Fibroblast of lung (primary cell): ENCODE measurements at regions not wholly inside any gene's neighbourhood (a gene's known extent, or its start where the extent isn't known, plus 50 kb on each side); places are given as distances from the start of the nearest gene placed in this dataset.
A peak's percentile ranks its signal among the peaks of the same experiment; 100 is the strongest.

Source experiments
- DNase-seq, 2 donors: peaks; one replicate each; pipeline versions ENCODE4 v3.0.0 to v3.0.0-alpha.2; 2010; ENCODE audit warnings: low read depth in 2 of 2
- H2AFZ ChIP-seq: 2 replicates; pipeline ENCODE4 v1.5.1; 2012; ENCODE audit warnings: low read length, control low read depth, inconsistent platforms
- H3K27ac ChIP-seq: 2 replicates; pipeline ENCODE4 v1.5.1; 2011; ENCODE audit warnings: low read length, control low read depth; ENCODE audit not compliant: insufficient read depth
- H3K27me3 ChIP-seq: 2 replicates; pipeline ENCODE4 v1.5.1; 2011; ENCODE audit warnings: mild to moderate bottlenecking, low read length; ENCODE audit not compliant: control insufficient read depth, insufficient read depth
- H3K36me3 ChIP-seq: 2 replicates; pipeline ENCODE4 v1.5.1; 2011; ENCODE audit warnings: low read length; ENCODE audit not compliant: control insufficient read depth, insufficient read depth
- H3K4me1 ChIP-seq: 2 replicates; pipeline ENCODE4 v1.5.1; 2011; ENCODE audit warnings: low read length; ENCODE audit not compliant: control insufficient read depth, insufficient read depth; ENCODE audit errors: extremely low read depth
- H3K4me2 ChIP-seq: 2 replicates; pipeline ENCODE4 v1.5.1; 2011; ENCODE audit warnings: low read length, control low read depth; ENCODE audit not compliant: insufficient read depth; ENCODE audit errors: extremely low read depth
- H3K4me3 ChIP-seq, 4 experiments: fragments of 200-600 bp in 1 of 4; sonication (generic) in 1 of 4; replicated peaks in 1 of 4; 2 replicates each; pipeline ENCODE4 v1.5.1; 2011 to 2016; ENCODE audit warnings: low read length in 4 of 4, low read depth in 3 of 4, mild to moderate bottlenecking in 3 of 4, control low read depth in 2 of 4, inconsistent platforms in 1 of 4, mixed read lengths in 1 of 4; ENCODE audit not compliant: insufficient read depth in 1 of 4; ENCODE audit errors: control extremely low read depth in 1 of 4
- H3K79me2 ChIP-seq: 2 replicates; pipeline ENCODE4 v1.5.1; 2012; ENCODE audit warnings: mild to moderate bottlenecking, low read length, inconsistent platforms; ENCODE audit not compliant: control insufficient read depth, insufficient read depth
- H3K9ac ChIP-seq: 2 replicates; pipeline ENCODE4 v1.5.1; 2011; ENCODE audit warnings: mild to moderate bottlenecking, low read length, control low read depth; ENCODE audit not compliant: insufficient read depth
- H3K9me3 ChIP-seq: 2 replicates; pipeline ENCODE4 v1.5.1; 2012; ENCODE audit warnings: low read depth, low read length; ENCODE audit not compliant: control insufficient read depth, insufficient read depth
- H4K20me1 ChIP-seq: 2 replicates; pipeline ENCODE4 v1.5.1; 2011; ENCODE audit warnings: low read length; ENCODE audit not compliant: control insufficient read depth, insufficient read depth; ENCODE audit errors: extremely low read depth
- CTCF ChIP-seq, 2 donors: IDR thresholded peaks in 1 of 2; conservative IDR thresholded peaks in 1 of 2; 1 replicate in 1 of 2; 2 replicates in 1 of 2; pipeline ENCODE4 v1.5.1; 2011 to 2012; ENCODE audit warnings: low read length in 2 of 2, control low read depth in 1 of 2, inconsistent platforms in 1 of 2, low read depth in 1 of 2, mild to moderate bottlenecking in 1 of 2
- EZH2 ChIP-seq: IDR thresholded peaks from 2 replicates; pipeline ENCODE4 v1.5.1; 2012; ENCODE audit warnings: low read length, control low read depth, mild to moderate bottlenecking; ENCODE audit errors: missing control alignments

- H3K9ac ChIP-seq, result no peak overlapping the region
- no peak overlapping the region for H3K4me3 ChIP-seq
- no peak overlapping the region for H3K4me2 ChIP-seq
- H3K36me3 ChIP-seq, result no peaks in the 10 kb centered on the region
- DNase-seq, result no peak
- TF ChIP-seq CTCF (conservative IDR thresholded peaks at IDR 0.05 in 1 of 2, IDR thresholded peaks at IDR 0.05 in 1 of 2; ENCODE audit: low read depth in 1 of 2, low read length in 2 of 2) (no peak), EZH2 (no peak)
- no peaks in the 10 kb centered on the region for H3K9me3 ChIP-seq
- H3K27me3 ChIP-seq, result no peaks in the 10 kb centered on the region
- no peaks in the 10 kb centered on the region for H4K20me1 ChIP-seq
- H3K79me2 ChIP-seq, result no peaks in the 10 kb centered on the region
- no peaks in the 10 kb centered on the region for H3K4me1 ChIP-seq
- no peak overlapping the region for H3K27ac ChIP-seq
- no peak overlapping the region for H2AFZ ChIP-seq
Observed at GRCh38 chr5:68154119-68154857, 61.3 kb upstream of the PIK3R1 start.

- no peaks in the 10 kb centered on the region for H3K79me2 ChIP-seq
- no peaks in the 10 kb centered on the region for H3K36me3 ChIP-seq
- no peak overlapping the region for H2AFZ ChIP-seq
- H3K4me1 ChIP-seq, result no peaks in the 10 kb centered on the region
- no peaks in the 10 kb centered on the region for H4K20me1 ChIP-seq
- TF ChIP-seq EZH2, result no peak
- TF ChIP-seq CTCF (conservative IDR thresholded peaks at IDR 0.05 in 1 of 2, IDR thresholded peaks at IDR 0.05 in 1 of 2; ENCODE audit: low read depth in 1 of 2, low read length in 2 of 2), result no peak
- no peak overlapping the region for H3K4me3 ChIP-seq
- no peak overlapping the region for H3K9ac ChIP-seq
- H3K27ac ChIP-seq, result no peak overlapping the region
- no peak for DNase-seq
- H3K27me3 ChIP-seq, result no peaks in the 10 kb centered on the region
- H3K9me3 ChIP-seq, result no peaks in the 10 kb centered on the region
- H3K4me2 ChIP-seq, result no peak overlapping the region
Observed at GRCh38 chr5:68151812-68152211, 63.7 kb upstream of the PIK3R1 start.

- TF ChIP-seq EZH2, result no peak
- no peak for TF ChIP-seq CTCF (conservative IDR thresholded peaks at IDR 0.05 in 1 of 2, IDR thresholded peaks at IDR 0.05 in 1 of 2; ENCODE audit: low read depth in 1 of 2, low read length in 2 of 2)
- Histone ChIP-seq H3K79me2 (no peaks in the 10 kb centered on the region), H3K36me3 (no peaks in the 10 kb centered on the region), H3K4me3 (no peak overlapping the region), H3K4me1 (no peaks in the 10 kb centered on the region), H4K20me1 (no peaks in the 10 kb centered on the region), H3K27ac (no peak overlapping the region), H2AFZ (no peak overlapping the region), H3K27me3 (no peaks in the 10 kb centered on the region), H3K4me2 (no peak overlapping the region), H3K9ac (no peak overlapping the region), H3K9me3 (no peaks in the 10 kb centered on the region)
- DNase-seq, result peak; percentile 84 to 86
Observed at GRCh38 chr5:68149189-68149588, 66.4 kb upstream of the PIK3R1 start.
